OCI-LY3 (cell line): ENCODE measurements at regions not wholly inside any gene's neighbourhood (a gene's known extent, or its start where the extent isn't known, plus 50 kb on each side); places are given as distances from the start of the nearest gene placed in this dataset.

Experiments
- H2AFZ ChIP-seq: fragments of 200-600, 300-600 bp; shearing (Covaris generic); 2 replicates; pipeline ENCODE4 v1.6.0; 2014; ENCODE audit warnings: antibody characterized with exemption, low read depth, low read length
- H3K27ac ChIP-seq: fragments of 200-600, 300-600 bp; sonication (generic); 2 replicates; pipeline ENCODE4 v1.5.1; 2014; ENCODE audit warnings: mild to moderate bottlenecking, low read length, moderate library complexity, mixed read lengths
- H3K27me3 ChIP-seq: fragments of 200-600, 300-600 bp; sonication (generic); 2 replicates; pipeline ENCODE4 v1.6.1; 2014; ENCODE audit warnings: low read depth, low read length, mixed read lengths
- H3K36me3 ChIP-seq: fragments of 200-600, 300-600 bp; sonication (generic); replicated peaks from 2 replicates; pipeline ENCODE3; 2014; ENCODE audit warnings: low read depth, low read length, mixed read lengths
- H3K4me1 ChIP-seq: fragments of 300-600, 200-600 bp; sonication (generic); 2 replicates; pipeline ENCODE4 v1.6.1; 2014; ENCODE audit warnings: low read length, mixed read lengths
- H3K4me2 ChIP-seq: fragments of 200-600, 300-600 bp; sonication (generic); 2 replicates; pipeline ENCODE4 v1.6.1; 2014; ENCODE audit warnings: low read length, mixed read lengths
- H3K4me3 ChIP-seq: fragments of 300-600, 200-600 bp; sonication (generic); 2 replicates; pipeline ENCODE4 v1.5.1; 2014; ENCODE audit warnings: antibody characterized with exemption, mild to moderate bottlenecking, low read length, moderate library complexity
- H3K79me2 ChIP-seq: fragments of 300-600, 200-600 bp; shearing (Covaris generic); 2 replicates; pipeline ENCODE4 v1.6.1; 2014; ENCODE audit warnings: mild to moderate bottlenecking, low read length, mixed read lengths
- H3K9ac ChIP-seq: fragments of 300-600, 200-600 bp; shearing (Covaris generic); 2 replicates; pipeline ENCODE4 v1.6.0; 2014; ENCODE audit warnings: mild to moderate bottlenecking, low read length, moderate library complexity
- H3K9me3 ChIP-seq: fragments of 200-600, 300-600 bp; shearing (Covaris generic); 2 replicates; pipeline ENCODE4 v1.6.1; 2014; ENCODE audit warnings: low read length, mixed read lengths; ENCODE audit not compliant: insufficient read depth
- H4K20me1 ChIP-seq: fragments of 200-600, 300-600 bp; sonication (generic); 2 replicates; pipeline ENCODE4 v1.6.1; 2016; ENCODE audit warnings: low read length, mixed read lengths; ENCODE audit not compliant: insufficient read depth
- EZH2phosphoT487 ChIP-seq: fragments of 200-600 bp; shearing (Covaris generic); IDR thresholded peaks from 2 replicates; pipeline ENCODE4 v1.6.1; 2018; ENCODE audit warnings: antibody characterized with exemption, mixed run types, low read depth
- TF ChIP-seq, protein P1 (sequence below): fragments of 200-600, 300-600 bp; sonication (generic); IDR thresholded peaks from 2 replicates; pipeline ENCODE4 v1.5.1; 2014; ENCODE audit warnings: antibody characterized with exemption, low read length, low read depth

- Histone ChIP-seq H3K4me2 (no peak overlapping the region), H3K36me3 (no peaks in the 10 kb centered on the region)
These were observed 1403.5 kb upstream of the PABPC4L start for GRCh38 chr4:135605076-135605475.

DNA sequence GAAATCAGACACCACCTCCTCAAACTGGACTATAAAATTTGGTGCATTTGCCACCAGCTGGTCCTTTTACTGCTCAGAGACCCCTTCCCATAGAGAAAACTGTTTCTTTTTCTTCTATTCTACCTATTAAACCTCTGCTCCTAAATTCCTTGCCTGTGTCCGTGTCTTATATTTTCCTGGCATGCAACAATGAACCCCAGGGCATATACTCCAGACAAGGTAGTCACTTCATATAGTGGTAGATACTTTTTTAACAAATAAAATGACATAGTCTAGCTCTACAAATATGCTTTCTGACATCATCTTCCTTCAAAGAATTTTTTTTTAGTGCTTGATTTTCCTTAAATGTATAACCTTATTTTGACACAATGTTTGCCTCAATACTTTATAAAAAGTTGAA is 1402.9 kb upstream of the PABPC4L start:
- Histone ChIP-seq H3K27me3 (no peaks in the 10 kb centered on the region), H3K4me1 (no peaks in the 10 kb centered on the region), H3K36me3 (no peaks in the 10 kb centered on the region), H4K20me1 (no peaks in the 10 kb centered on the region), H3K79me2 (no peaks in the 10 kb centered on the region), H3K4me2 (no peak overlapping the region), H3K27ac (no peak overlapping the region), H2AFZ (no peak overlapping the region), H3K9ac (no peak overlapping the region), H3K9me3 (no peaks in the 10 kb centered on the region), H3K4me3 (no peak overlapping the region)
- TF ChIP-seq, protein P1, sequence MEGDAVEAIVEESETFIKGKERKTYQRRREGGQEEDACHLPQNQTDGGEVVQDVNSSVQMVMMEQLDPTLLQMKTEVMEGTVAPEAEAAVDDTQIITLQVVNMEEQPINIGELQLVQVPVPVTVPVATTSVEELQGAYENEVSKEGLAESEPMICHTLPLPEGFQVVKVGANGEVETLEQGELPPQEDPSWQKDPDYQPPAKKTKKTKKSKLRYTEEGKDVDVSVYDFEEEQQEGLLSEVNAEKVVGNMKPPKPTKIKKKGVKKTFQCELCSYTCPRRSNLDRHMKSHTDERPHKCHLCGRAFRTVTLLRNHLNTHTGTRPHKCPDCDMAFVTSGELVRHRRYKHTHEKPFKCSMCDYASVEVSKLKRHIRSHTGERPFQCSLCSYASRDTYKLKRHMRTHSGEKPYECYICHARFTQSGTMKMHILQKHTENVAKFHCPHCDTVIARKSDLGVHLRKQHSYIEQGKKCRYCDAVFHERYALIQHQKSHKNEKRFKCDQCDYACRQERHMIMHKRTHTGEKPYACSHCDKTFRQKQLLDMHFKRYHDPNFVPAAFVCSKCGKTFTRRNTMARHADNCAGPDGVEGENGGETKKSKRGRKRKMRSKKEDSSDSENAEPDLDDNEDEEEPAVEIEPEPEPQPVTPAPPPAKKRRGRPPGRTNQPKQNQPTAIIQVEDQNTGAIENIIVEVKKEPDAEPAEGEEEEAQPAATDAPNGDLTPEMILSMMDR = no peak
- no peak for TF ChIP-seq EZH2phosphoT487

More at GRCh38 chr4:135605076-135605475, 1403.5 kb upstream of the PABPC4L start:
- Histone ChIP-seq H3K4me1 (no peaks in the 10 kb centered on the region), H3K4me3 (no peak overlapping the region), H3K9me3 (no peaks in the 10 kb centered on the region), H3K79me2 (no peaks in the 10 kb centered on the region), H4K20me1 (no peaks in the 10 kb centered on the region), H2AFZ (no peak overlapping the region), H3K27ac (no peak overlapping the region), H3K27me3 (no peaks in the 10 kb centered on the region), H3K9ac (no peak overlapping the region)
- TF ChIP-seq, protein P1 = no peak

- TF ChIP-seq EZH2phosphoT487 = no peak
- TF ChIP-seq, protein P1 = no peak
- H3K9me3 ChIP-seq = no peaks in the 10 kb centered on the region
- no peak overlapping the region for H3K9ac ChIP-seq
- H2AFZ ChIP-seq = no peak overlapping the region
- no peaks in the 10 kb centered on the region for H3K79me2 ChIP-seq
- no peaks in the 10 kb centered on the region for H4K20me1 ChIP-seq
- no peaks in the 10 kb centered on the region for H3K36me3 ChIP-seq
- no peaks in the 10 kb centered on the region for H3K4me1 ChIP-seq
- H3K4me3 ChIP-seq = no peak overlapping the region
- no peaks in the 10 kb centered on the region for H3K27me3 ChIP-seq
- H3K27ac ChIP-seq = no peak overlapping the region
- H3K4me2 ChIP-seq = no peak overlapping the region
These were observed 1399.8 kb upstream of the PABPC4L start for GRCh38 chr4:135601351-135601750.

DNA sequence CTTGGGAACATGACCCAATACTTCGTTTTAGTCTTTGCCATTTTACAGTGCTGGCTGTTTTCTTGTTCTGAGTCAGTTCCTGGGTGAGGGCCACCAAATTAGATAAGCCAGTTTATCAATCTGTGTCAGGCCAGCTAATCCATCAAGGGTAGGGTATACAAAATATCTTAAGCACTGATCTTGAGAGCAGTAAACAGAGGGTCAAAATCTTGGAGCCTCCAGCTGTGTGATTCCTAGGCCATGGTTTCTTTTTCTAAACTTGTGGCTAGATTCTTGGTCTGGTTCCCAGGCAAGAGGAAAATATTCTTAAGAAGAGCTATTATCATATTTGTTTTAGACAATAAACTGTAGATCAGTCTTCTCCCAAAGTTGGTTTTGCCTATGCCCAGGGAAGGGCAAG is 1396.6 kb upstream of the PABPC4L start:
- Histone ChIP-seq H3K9ac (no peak overlapping the region), H4K20me1 (no peaks in the 10 kb centered on the region), H3K4me3 (no peak overlapping the region), H3K9me3 (no peaks in the 10 kb centered on the region), H2AFZ (peak overlapping the region; percentile 2; the same call in 1 of the 2 replicates), H3K79me2 (no peaks in the 10 kb centered on the region), H3K27me3 (no peaks in the 10 kb centered on the region), H3K36me3 (no peaks in the 10 kb centered on the region), H3K27ac (no peak overlapping the region), H3K4me2 (no peak overlapping the region), H3K4me1 (no peaks in the 10 kb centered on the region)
- TF ChIP-seq, protein P1 = no peak
- no peak for TF ChIP-seq EZH2phosphoT487
